Neural progenitor cell (in vitro differentiated cells): ENCODE measurements at regions not wholly inside any gene's neighbourhood (a gene's known extent, or its start where the extent isn't known, plus 50 kb on each side); places are given as distances from the start of the nearest gene placed in this dataset.

ENCODE experiments used
- DNase-seq: peaks from one replicate; pipeline ENCODE4 v3.0.0-alpha.2; 2016; ENCODE audit warnings: low spot score
- H2AFZ ChIP-seq: fragments of 200-600 bp; sonication (generic); replicated peaks from 2 replicates; pipeline ENCODE4 v1.6.1; 2016; ENCODE audit warnings: antibody characterized with exemption
- H3F3A ChIP-seq: fragments of 200-600 bp; sonication (generic); 2 replicates; pipeline ENCODE4 v1.6.1; 2016; ENCODE audit warnings: antibody characterized with exemption, low read depth
- H3K27ac ChIP-seq: fragments of 200-600 bp; sonication (generic); 2 replicates; pipeline ENCODE4 v1.5.1; 2016; ENCODE audit warnings: mild to moderate bottlenecking
- H3K27me3 ChIP-seq: fragments of 200-600 bp; sonication (generic); 2 replicates; pipeline ENCODE4 v1.6.1; 2016; ENCODE audit warnings: mild to moderate bottlenecking, moderate library complexity
- H3K36me3 ChIP-seq: fragments of 200-600 bp; sonication (generic); 2 replicates; pipeline ENCODE4 v1.5.1; 2016
- H3K4me1 ChIP-seq: fragments of 200-600 bp; sonication (generic); 2 replicates; pipeline ENCODE4 v1.6.1; 2016; ENCODE audit warnings: mixed run types
- H3K4me2 ChIP-seq: fragments of 200-600 bp; sonication (generic); 2 replicates; pipeline ENCODE4 v1.6.1; 2016
- H3K4me3 ChIP-seq: fragments of 200-600 bp; sonication (generic); 2 replicates; pipeline ENCODE4 v1.5.1; 2016
- H3K79me2 ChIP-seq: fragments of 200-600 bp; sonication (generic); 2 replicates; pipeline ENCODE4 v1.6.1; 2016; ENCODE audit warnings: low read depth
- H3K9ac ChIP-seq: fragments of 200-600 bp; sonication (generic); 2 replicates; pipeline ENCODE4 v1.6.1; 2016
- H3K9me3 ChIP-seq: fragments of 200-600 bp; sonication (generic); 2 replicates; pipeline ENCODE4 v1.5.1; 2016; ENCODE audit warnings: low read depth
- H4K20me1 ChIP-seq: fragments of 200-600 bp; sonication (generic); 2 replicates; pipeline ENCODE4 v1.6.1; 2016; ENCODE audit warnings: low read depth
- H3K27ac Mint-ChIP-seq: 3 replicates; pipeline ENCODE4 v1.8.0; 2021; ENCODE audit warnings: mixed read lengths
- H3K27me3 Mint-ChIP-seq: 2 replicates; pipeline ENCODE4 v1.8.0; 2022; ENCODE audit warnings: low read depth, mild to moderate bottlenecking, inconsistent platforms, moderate library complexity, mixed read lengths; ENCODE audit not compliant: insufficient read depth
- H3K36me3 Mint-ChIP-seq: 3 replicates; pipeline ENCODE4 v1.8.0; 2021; ENCODE audit warnings: mixed read lengths
- H3K4me1 Mint-ChIP-seq: 3 replicates; pipeline ENCODE4 v1.8.0; 2021; ENCODE audit warnings: mixed read lengths
- H3K4me3 Mint-ChIP-seq: 3 replicates; pipeline ENCODE4 v1.8.0; 2021; ENCODE audit warnings: mild to moderate bottlenecking, moderate library complexity, mixed read lengths
- H3K9me3 Mint-ChIP-seq: 3 replicates; pipeline ENCODE4 v1.8.0; 2020; ENCODE audit warnings: mixed read lengths
- CTCF ChIP-seq: fragments of 200-600 bp; sonication (generic); IDR thresholded peaks from 2 replicates; pipeline ENCODE4 v1.5.1; 2017; ENCODE audit warnings: antibody characterized with exemption, mild to moderate bottlenecking
- EZH2 ChIP-seq: fragments of 200-600 bp; sonication (generic); IDR thresholded peaks from 2 replicates; pipeline ENCODE4 v1.6.1; 2017; ENCODE audit warnings: antibody characterized with exemption, mild to moderate bottlenecking, moderate library complexity
- EZH2phosphoT487 ChIP-seq: fragments of 200-600 bp; sonication (generic); IDR thresholded peaks from 2 replicates; pipeline ENCODE4 v1.6.1; 2017; ENCODE audit warnings: antibody characterized with exemption

DNA sequence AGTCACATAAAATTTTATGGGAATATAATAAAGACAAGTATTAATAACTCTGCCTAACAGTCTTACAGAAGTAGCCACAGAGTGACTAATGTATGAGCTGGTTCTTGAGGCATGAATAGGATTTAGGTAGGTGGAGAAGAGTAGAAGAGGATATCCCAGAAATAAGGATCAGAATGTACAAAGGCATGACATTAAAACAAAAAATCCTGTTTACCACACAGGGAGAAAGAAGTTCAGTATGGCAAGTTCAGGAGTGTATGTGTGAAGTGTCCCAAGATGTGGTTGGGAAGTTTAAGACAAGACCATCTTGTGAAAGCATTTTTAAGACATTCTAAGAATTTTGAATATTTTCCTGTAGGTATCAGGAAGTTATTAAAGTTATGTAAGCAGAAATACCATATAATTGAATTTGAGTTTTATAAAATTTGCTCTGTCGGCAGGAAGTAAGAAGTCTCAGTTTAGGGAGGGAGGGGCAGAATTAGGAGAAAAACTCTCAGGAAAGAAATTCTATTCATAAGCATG lies 64.7 kb upstream of the CAV2 start:
- H3K27me3 ChIP-seq, result no peaks in the 10 kb centered on the region
- no peaks in the 10 kb centered on the region for H4K20me1 ChIP-seq
- no peak overlapping the region for H3K27ac Mint-ChIP-seq
- no peaks in the 10 kb centered on the region for H3F3A ChIP-seq
- no peak overlapping the region for H3K27ac ChIP-seq
- H3K9me3 Mint-ChIP-seq, result peaks cover 7% of the 10 kb centered on the region
- no peak overlapping the region for H3K4me3 Mint-ChIP-seq
- H3K9me3 ChIP-seq, result no peaks in the 10 kb centered on the region
- no peaks in the 10 kb centered on the region for H3K4me1 ChIP-seq
- H3K79me2 ChIP-seq, result no peaks in the 10 kb centered on the region
- no peak overlapping the region for H3K9ac ChIP-seq
- no peak overlapping the region for H3K4me3 ChIP-seq
- no peaks in the 10 kb centered on the region for H3K27me3 Mint-ChIP-seq
- H2AFZ ChIP-seq, result no peak overlapping the region
- H3K4me2 ChIP-seq, result no peak overlapping the region
- H3K36me3 ChIP-seq, result no peaks in the 10 kb centered on the region
- no peaks in the 10 kb centered on the region for H3K4me1 Mint-ChIP-seq
- TF ChIP-seq CTCF (no peak), EZH2phosphoT487 (no peak), EZH2 (no peak)
- no peak for DNase-seq
- no peaks in the 10 kb centered on the region for H3K36me3 Mint-ChIP-seq

- Histone ChIP-seq H3K79me2 (no peaks in the 10 kb centered on the region), H3K36me3 (no peaks in the 10 kb centered on the region), H3K27me3 (no peaks in the 10 kb centered on the region), H3K4me1 (no peaks in the 10 kb centered on the region), H3K9me3 (no peaks in the 10 kb centered on the region), H3K9ac (no peak overlapping the region), H2AFZ (no peak overlapping the region), H4K20me1 (no peaks in the 10 kb centered on the region), H3K4me2 (no peak overlapping the region), H3K27ac (no peak overlapping the region), H3F3A (no peaks in the 10 kb centered on the region), H3K4me3 (no peak overlapping the region)
- Mint-ChIP-seq H3K4me3 (no peak overlapping the region), H3K4me1 (no peaks in the 10 kb centered on the region), H3K27ac (no peak overlapping the region), H3K27me3 (no peaks in the 10 kb centered on the region), H3K9me3 (peaks cover 7% of the 10 kb centered on the region), H3K36me3 (no peaks in the 10 kb centered on the region)
- DNase-seq, result no peak
- TF ChIP-seq EZH2, result no peak
- no peak for TF ChIP-seq CTCF
- TF ChIP-seq EZH2phosphoT487, result no peak
Measured at GRCh38 chr7:116436305-116436826, 63.2 kb upstream of the CAV2 start.

DNA sequence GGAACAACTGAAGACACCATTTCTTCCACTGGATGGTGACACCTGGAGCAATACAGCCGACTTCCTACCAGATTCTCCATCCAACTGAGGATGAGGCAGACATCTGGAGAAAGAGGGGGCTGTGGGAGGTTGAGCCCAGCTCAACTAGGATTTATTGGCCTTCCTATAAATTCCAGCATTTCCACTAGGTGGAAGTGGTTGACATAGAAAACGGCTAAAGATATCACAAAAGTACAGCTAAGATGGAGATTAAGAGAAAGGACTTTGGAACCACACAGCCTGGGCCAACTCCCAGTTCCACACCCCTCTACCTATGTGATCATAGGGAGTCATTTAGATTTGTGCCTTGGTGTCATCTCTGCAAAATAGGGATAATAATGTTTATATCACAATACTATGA lies 61.3 kb upstream of the CAV2 start:
- H3K4me1 Mint-ChIP-seq, result no peaks in the 10 kb centered on the region
- Histone ChIP-seq H3K36me3 (no peaks in the 10 kb centered on the region), H3K4me1 (no peaks in the 10 kb centered on the region), H3K4me2 (no peak overlapping the region), H4K20me1 (no peaks in the 10 kb centered on the region), H3K79me2 (no peaks in the 10 kb centered on the region), H3F3A (no peaks in the 10 kb centered on the region), H3K4me3 (no peak overlapping the region), H3K9me3 (no peaks in the 10 kb centered on the region), H3K27ac (no peak overlapping the region), H3K27me3 (no peaks in the 10 kb centered on the region), H3K9ac (no peak overlapping the region), H2AFZ (no peak overlapping the region)
- no peaks in the 10 kb centered on the region for H3K36me3 Mint-ChIP-seq
- H3K27ac Mint-ChIP-seq, result no peak overlapping the region
- no peak overlapping the region for H3K4me3 Mint-ChIP-seq
- TF ChIP-seq EZH2 (no peak), CTCF (no peak)
- peaks cover 7% of the 10 kb centered on the region for H3K9me3 Mint-ChIP-seq
- DNase-seq, result no peak
- no peaks in the 10 kb centered on the region for H3K27me3 Mint-ChIP-seq
